HG02884 (cell line): ENCODE measurements at regions not wholly inside any gene's neighbourhood (a gene's known extent, or its start where the extent isn't known, plus 50 kb on each side); places are given as distances from the start of the nearest gene placed in this dataset.
"Not testable (repeated sequence)": the region's sequence is repeated elsewhere in the genome, so short reads cannot be mapped to it uniquely, and the experiment has no call there.

Experiments
- ATAC-seq: cut with Tn5 transposase; IDR thresholded peaks from one replicate; pipeline ENCODE4 v1.9.1; 2021; ENCODE audit warnings: mild to moderate bottlenecking, moderate library complexity; ENCODE audit not compliant: unreplicated experiment

DNA sequence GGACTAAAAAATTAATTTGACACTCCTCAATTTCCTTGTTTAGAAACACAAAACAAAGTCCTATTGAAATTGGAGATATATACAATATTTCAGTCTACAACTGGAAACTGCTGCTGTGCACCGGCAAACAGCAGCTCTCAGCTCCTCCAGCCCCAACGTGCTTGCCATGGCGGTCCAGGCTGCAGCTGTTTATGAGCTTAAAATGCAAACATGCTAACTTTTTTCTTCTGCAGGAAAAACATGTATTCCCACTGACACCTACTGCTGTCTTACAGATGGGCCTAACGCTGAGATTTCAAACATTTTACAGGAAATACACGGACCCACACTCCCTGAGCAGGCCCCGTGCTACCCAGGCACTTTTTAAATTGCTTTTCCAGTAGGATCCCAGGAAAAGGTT lies 195.5 kb downstream of the BCL11A start:
- ATAC-seq: no peak

DNA sequence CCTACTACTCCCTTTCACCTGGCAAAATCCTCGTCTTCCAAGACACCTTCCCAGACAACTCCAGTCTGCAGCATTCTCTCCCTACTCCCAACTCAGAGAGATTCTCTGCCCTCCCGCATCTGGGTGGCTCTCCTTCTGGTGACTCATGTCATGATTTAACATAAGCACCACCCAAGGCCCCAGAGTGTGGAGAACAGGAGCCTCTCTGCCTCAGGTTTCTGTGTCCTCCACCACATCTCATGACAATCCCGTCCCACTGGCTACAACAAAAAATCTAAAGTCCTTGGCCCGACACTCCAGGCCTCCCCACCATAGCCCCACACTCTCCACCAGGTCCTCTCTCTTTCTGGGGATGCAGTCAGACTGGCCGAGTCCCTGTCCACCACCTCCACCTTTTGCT lies 197.1 kb downstream of the BCL11A start:
- ATAC-seq: no peak

DNA sequence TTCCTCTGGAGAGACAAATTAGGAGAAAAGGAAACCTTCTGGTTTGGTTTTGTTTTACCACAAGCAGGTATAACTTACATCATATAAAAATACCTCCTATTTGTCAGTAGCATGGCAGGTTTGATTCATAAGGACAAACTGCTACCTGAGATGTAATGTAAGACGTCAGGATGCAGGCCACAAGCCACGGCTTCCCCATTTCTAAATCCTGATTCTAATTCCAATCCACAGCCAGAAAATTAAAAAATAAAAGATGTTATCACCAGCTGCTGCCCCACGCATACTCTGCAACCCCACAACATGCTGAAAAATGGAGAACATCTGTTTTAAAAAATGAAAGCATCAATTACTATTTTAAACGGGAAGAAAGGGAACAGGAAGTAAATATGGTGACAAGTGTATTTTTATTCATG lies 197.6 kb downstream of the BCL11A start:
- ATAC-seq: no peak

DNA sequence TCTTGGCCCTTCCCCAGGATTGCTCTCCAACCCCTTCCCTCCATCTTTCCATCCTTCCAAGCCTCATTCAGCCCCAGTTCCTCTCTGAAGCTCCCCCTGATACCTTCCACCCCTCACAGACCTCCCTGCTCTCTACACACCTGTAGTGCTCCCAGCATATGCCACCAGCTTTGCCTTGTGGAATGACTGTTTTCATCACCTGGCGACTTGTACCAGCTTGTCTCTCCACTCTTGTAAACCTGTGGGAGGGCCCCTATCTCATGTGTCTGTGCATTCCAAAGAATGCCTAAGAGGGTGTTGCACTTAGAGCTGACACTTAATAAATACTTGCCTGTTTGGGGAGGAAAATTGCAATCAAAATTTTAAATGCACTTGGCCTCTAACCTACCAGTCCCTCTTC lies 198.7 kb downstream of the BCL11A start:
- ATAC-seq: no peak

DNA sequence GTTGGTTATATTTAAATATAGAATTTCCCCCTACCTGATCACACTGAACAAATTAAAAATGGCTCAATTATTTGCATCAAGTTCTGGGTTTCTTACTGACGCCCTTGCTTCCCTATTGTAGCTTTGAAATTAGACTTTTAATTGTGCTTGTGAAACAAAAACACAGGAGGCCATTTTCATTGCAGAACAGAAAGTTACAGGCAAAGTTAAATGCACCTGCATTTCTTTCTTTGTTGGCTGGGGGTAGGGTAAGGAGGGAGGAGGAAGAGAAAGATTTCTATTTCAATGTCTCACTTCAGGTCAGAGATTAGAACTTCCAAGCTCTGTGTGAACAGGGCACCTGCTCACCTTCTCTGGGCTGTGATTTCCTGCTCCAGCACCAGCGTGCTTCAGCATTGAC lies 199.6 kb downstream of the BCL11A start:
- ATAC-seq: peak; percentile 39

DNA sequence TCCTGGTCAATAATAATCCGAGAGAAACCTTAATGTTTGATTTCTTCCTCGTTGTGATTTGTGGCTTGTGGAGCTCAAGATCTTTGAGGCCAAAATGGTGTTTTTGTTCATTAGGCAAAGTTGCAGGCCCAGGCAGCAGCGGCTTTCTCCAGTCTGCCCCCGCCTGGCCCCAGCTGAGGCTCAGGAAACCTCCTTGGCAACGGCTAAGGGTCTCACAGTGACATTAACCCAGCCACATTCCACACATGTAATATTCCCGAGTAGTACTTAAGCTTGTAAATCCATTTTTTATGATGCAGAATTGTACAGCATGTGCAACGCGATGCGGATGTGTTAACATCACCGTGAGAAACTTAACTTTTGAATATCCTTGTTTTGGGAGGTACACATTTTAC lies 200.1 kb downstream of the BCL11A start:
- peak; percentile 8 for ATAC-seq

DNA sequence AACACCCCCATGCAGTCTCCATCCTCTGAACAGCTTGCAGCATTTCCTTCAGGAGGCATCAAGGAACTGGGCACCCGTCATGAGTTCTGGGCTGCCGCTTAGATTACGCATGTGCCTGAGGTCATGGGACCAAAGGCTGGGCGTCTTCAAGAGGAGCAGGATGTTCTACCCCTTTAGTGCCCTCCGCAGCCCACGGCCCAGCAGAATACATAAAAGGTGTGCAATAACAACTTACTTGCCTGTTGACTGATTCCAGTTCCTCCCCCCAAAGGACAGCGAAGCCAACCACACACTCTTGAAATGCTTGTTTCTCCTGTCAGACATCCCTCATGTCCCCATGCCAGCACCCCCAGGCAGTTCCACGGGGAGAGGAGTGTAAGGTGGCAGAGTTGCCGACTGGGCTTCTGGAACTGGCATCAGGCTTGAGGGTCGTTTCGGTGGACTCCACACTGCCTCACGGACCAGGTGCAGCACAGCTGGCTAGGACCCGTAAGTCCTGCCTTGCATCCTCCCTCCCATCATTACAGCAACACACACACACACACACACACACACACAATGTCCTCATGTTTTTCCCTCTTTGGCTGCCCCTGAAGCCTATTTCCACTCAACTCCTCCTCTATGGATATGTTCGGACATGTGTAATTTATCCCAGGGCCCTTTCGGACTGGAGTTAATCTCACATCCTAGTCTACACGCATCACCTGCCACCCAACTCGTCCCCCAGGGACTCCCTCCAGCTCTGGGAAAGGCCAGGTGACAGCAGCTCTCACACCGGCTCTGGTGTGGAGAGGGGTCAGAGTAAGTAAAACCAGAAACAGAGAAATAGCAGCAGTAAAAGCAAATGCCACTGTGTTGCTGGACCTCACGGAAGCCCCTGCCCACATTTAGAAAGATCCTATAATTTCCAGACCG lies 200.7 kb downstream of the BCL11A start:
- no peak for ATAC-seq

DNA sequence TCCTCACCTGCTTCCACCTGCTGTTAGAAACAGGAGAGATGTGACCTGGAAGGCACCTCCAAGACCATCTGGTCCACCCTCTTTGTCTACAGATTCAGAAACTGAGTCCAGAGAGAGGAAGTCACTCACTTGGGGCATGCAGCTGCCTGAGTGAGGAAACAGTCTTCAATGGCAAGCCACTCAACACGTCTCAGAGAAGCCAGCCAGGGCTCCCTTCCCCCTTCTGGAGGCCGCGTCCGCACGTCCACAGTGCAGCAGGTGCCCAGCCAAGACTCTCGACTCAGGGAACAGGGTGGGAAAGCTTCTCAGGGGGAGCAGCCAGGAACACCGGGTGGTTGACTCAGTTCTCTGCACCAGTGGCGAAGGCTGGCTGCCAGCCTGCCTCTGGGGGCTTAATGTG lies 201.7 kb downstream of the BCL11A start:
- ATAC-seq: no peak

DNA sequence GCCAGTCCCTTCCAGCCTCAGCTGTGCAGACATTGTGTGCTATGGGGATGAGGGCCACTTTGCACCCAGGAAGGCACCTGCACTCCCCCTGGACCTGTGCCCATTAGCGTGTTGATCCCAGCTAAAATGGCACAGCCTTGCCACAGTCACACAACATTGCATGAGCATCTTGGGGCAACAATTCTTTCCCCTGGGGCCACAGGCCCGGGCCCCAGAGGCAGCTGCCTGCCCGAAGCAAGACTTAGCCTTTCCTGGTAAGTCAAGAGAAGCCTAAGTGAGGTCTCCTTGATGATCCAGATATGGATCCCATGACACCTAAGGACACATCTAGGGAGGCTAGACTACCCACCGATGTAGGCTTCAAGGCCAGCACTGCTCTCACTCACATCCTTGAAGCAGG lies 202.1 kb downstream of the BCL11A start:
- ATAC-seq: no peak

DNA sequence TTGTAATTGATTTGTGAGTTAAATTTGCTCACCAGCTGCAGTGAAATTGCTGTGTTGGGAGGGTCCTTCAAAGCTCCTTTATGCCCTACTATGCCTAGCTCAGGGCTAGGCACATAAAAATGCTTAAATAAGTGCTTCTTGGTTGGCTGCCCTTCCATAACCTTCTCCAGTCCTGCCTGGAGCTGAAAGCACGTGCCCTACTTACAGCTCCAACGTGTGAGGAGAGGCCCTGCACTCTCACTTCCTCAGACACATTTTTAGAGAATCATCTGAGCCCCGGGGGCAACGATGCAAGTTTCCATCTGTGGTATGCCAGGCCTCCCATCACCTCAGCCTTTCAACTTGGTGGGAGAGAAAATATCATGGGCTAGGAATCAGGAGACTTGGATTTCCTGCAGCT lies 202.7 kb downstream of the BCL11A start:
- no peak for ATAC-seq

DNA sequence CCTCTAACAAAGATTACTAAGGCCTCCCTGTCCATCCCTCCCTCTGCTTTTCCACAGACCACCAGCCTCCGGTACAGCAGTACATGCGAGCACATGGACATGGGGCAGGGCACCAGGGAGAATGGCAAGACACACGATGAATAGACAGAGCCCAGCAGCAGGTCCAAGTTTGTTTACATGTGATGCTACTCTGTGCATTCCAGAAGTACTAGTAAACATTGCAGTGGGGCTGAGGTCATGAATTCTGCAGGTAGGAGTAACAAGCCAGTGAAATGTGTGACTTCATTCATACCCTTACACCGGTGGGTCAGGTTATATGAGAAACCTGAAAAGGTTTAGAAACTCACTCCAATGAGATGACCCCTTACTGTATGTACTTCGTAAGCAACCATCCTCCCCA lies 205.7 kb downstream of the BCL11A start:
- ATAC-seq: no peak

DNA sequence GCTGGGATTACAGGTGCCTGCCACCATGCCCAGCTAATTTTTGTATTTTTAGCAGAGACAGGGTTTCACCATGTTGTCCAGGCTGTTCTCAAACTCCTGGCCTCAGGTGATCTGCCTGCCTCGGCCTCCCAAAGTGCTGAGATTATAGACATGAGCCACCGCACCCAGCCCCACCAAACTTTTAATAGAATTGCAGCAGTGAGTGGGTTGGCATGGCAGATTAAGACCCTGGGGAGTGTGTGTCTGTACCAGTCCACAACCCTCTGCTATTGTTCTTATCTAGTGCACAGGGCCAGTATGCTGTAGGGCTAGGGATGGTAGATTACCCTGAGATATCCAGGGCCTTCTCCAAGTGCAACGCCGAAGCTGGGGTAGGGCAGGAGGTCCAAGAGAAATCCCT lies 211.0 kb downstream of the BCL11A start:
- not testable (repeated sequence) for ATAC-seq

DNA sequence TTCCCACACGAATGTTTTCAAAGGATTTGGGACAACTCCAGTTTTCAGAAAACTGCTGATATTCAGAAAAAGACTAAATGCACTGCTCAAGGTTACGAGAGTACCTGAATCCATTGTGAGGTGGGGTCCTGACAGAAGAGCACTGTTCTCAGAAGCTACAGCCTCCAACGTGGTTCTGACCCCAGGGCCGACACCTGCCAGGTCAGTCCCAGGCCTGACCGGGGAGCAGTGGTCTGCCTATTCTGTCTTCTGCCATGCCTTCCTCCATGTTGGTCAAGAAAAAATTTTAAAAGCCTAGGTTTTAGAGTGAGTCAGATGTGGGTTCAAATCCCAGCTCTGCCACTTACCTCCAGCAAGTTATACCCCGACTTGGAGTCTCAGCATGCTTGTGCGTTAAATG lies 212.3 kb downstream of the BCL11A start:
- no peak for ATAC-seq

DNA sequence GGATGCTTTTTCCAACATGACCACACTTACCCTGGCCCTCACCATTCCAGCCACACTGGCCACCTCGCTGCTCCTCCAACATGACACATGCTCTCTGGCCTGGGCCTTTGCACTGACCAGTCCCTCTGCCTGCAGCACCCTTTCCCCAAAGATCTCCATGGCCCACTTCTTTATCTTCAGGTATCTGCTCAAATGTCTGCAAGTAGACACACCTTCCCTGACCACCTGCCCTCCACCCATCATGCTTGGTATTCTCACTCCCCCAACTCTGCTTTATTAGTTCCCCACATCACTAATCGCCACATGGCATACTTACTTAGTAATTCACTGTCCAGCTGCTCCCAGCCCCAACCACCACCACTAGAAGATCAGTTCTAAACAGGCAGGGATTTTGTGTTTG lies 214.2 kb downstream of the BCL11A start:
- ATAC-seq: no peak

DNA sequence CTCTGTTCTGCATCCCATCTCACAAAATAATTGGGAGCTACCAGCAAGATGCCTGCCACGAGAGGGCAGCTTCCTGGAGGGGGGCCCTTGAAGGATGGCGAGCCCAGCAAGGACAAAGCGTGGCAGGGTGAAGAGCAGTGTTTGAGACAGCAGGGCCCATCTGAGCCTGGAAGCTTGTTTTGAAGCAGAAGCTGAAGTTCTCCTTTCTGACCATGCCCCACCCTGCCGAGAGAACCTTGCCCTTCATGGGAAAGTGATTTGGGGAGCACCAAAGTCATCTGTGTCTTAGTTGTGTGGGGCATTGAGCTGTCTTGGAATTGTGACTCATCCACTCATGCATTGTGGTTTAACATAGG lies 216.3 kb downstream of the BCL11A start:
- no peak for ATAC-seq

DNA sequence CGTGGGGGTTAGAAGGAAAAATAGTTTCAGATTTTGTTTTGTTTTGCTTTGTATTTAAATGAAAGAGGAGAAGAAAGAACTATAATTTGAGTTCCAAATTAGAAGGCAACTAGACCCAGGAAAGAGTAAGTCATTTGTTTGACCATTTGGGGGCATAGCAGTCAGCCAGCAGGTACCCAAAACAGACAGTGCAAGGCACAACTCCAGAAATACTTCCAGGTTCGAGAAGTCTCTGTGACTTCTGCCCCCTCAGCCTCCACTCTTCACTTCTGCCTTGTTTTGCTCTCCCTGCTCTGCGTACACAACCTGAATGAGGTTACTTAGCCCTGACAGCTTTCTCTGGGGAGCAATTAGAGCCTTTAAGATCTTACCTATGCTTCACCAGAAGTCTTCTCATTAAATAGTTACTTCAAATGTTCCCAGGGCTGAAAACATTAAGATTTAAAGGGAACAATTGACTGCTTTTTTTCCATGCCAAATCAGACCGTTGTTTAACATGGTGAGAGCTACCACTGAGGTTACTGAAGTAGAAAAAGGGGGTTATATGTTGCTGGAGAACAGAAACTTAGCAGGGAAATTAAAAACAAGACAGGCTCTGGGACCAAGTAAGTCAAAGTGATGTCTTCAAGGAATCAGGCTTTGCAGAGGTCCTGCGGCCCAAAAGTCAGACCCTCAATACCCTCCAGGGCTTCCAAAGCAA lies 216.9 kb downstream of the BCL11A start:
- ATAC-seq: no peak

DNA sequence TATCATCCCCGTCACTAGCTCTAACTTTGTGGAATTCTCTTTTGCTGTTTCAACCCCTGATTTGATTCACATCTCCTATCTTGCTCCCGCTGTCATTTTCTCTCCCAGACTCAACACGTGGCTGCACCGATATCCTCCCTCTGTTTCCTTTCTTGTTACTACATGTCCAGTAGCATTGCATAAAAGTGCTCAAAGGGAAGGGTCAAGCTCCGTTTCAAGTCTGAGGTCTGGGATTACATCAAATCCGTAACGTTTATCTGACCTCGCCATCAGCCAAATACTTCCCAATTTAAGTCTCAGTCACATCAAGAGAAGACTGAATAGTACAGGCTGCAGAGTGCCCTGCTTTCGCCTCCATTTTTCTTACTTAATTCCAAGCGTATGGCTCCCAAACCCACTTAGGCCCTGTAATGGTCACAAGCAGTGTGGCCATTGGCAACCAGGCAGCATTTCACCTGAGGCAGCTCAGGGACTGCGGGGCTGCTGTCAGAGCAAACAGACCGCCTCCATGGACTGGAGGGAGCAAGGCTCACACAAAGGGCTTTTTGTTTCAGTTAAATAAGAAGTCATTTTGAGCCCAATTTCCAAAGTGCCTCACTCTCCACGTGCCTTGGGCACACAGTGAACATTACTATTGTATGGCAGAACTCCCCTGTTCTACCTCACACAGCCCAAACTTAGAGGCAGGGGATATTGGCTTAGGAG lies 217.8 kb downstream of the BCL11A start:
- no peak for ATAC-seq

DNA sequence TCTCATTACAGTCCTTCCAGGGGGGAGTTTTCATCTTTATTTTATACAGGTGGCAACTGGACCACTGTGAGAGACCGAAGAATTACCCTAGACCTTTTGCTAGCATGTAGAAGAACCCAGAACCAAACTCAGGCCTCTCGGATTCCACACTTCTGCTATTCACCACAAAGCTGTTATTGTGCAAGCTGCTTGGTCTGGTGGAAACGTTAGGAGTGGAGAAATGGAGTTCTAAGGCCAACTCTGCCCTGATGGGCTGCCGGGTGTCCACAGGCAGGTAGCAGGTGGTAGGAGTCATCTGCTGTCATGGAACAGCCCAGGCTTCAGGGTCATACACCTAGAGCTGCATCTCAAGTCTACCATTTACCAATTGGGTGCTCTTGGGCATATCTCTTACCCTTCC lies 218.8 kb downstream of the BCL11A start:
- no peak for ATAC-seq

DNA sequence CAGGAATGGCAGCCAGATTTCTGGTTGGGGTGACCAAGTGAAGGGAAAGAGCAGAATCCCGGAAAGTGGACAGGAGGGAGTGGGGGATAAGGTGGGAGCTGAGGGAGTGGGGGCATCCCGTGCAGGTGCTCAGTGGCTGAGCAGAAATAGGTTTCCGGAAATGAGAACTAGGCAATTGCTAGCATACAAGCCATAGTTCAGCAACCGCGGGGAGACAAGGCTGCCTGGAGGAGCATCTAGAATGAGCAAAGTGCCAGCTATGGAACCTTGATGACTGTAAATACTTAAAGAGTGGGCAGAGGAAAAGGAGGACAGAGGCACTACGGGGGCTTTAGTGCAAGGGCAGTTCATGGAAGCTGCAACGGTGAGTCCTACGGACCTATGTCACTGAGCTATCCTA lies 220.2 kb downstream of the BCL11A start:
- ATAC-seq: no peak

DNA sequence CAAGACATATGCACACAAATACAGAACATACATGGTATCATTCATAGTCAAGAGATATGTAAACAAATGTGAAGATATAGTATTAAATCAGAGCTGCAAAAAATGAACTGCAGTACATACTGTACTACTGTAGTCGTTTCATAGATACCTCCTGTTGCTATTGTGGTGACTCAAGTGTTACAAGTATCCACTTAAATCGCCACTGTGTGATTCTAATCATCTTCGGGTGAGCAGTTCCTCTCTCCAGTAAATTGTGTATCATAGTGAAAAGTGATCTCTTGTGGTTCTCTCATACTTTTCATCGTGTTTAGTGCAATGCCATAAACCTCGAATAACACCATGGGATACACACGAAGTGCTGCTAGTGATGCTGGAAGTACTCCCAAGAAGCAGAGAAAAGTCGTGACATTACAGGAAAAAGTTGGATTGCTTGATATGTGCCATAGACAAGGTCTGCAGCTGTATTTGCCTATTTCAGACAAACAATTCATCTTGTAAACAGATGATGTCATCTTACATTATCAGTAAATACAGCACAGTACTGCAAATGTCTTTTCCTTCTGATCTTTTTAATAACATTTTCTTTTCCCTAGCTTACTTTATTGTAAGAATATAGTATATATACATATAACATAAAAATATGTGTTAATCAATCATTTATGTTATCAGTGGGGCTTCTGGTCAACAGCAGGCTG lies 222.2 kb downstream of the BCL11A start:
- no peak for ATAC-seq

DNA sequence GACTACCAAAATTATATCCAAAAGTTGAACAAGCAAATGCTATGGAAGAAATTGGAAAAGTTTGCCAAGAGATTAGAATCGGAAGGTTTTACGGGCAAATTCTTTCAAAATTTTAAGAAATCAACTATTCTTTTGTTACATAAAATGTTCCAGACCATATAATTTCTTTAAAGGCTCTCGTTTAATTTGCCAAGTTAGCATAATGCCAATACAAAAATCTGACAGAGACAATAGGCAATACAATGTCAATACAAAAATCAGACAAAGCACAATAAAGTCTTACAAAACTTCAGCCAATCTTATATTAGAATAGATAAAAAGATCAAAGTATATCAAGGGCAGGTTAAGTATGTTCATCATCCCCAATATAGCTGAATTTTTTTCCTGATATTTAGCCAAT lies 224.2 kb downstream of the BCL11A start:
- ATAC-seq: no peak
